HG03521 (cell line): ENCODE measurements at regions not wholly inside any gene's neighbourhood (a gene's known extent, or its start where the extent isn't known, plus 50 kb on each side); places are given as distances from the start of the nearest gene placed in this dataset.

Experiments
- ATAC-seq: cut with Tn5 transposase; IDR thresholded peaks from one replicate; pipeline ENCODE4 v1.9.1; 2021; ENCODE audit warnings: mild to moderate bottlenecking, moderate library complexity; ENCODE audit not compliant: unreplicated experiment

- ATAC-seq, result no peak
Measured at GRCh38 chr13:109604894-109605293, 181.5 kb downstream of the IRS2 start.

GRCh38 chr13:109602356-109602755 lies 184.0 kb downstream of the IRS2 start:
- ATAC-seq, result no peak

DNA sequence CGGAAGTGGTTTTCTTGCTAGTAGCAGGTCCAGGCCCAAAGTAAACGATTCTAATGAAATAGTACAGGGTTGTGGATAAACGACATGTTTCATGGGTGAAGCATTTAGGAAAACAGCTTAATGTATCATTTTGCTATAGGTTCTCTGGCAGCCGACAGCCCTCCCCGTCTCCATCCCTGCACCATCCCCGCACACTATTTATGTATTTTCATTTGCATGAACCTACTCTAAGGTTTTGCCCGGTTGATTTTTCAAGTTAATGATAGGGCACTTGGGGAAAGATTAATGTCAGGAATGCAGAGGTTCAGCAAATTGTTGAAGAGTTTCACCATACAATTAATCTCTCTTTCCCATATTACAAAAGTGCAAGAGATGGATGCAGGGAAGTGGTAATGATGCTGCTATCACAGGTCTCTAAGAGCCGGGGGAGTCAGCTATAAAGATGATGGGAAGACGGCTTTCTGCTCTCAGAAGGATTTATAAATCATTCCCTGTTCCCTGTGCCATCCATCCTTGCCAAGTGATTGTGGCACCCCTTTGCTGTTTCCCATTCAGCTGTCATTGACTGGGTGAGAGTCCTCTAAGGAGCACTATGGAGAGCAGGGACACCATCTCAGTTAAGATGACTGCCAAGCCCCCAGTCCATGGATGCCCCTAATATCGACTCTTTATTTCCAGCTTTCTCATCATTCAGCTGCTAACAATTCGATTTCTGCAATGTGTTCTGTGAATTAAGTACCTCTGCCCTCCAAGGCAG lies 186.3 kb downstream of the IRS2 start:
- ATAC-seq, result no peak

DNA sequence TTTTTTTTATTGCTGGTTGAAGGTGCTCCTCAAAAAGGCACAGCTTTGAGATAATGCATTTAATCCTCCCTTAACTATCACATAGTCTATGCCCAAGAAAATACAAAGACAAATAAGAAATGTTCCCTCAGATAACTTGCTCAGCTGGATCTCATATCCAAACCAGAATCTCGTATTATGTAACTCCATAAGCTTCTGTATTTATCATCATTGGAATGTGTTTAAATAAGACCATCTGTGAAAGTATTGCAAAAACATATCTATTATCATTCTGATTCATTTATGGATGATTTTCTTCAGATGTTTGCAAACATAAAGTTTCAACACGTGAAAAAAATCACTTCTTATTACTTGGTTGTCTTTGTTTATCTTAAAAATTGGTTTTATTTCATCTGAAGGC lies 190.9 kb downstream of the IRS2 start:
- no peak for ATAC-seq

DNA sequence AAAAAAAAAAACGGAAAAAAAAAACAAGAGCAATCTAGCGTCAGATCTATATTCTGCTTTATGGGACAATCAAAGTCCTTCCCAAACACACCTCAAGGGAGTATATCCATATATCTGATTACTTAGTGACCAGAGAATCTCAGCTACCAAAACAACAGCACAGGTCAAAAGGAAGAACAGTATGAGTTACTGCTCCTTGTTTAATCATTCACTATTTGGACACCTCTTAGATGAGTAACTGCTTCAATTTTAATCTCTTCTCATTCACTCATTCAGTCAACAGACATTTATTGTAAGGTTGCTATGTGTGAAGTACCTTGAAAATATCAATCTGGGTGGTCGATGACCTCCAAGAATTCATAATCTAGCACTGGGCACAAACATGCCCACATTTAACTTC lies 193.2 kb downstream of the IRS2 start:
- no peak for ATAC-seq

- no peak for ATAC-seq
Measured at GRCh38 chr13:109592770-109593169, 193.6 kb downstream of the IRS2 start.

- ATAC-seq, result no peak
Measured at GRCh38 chr13:109587689-109588088, 198.7 kb downstream of the IRS2 start.

DNA sequence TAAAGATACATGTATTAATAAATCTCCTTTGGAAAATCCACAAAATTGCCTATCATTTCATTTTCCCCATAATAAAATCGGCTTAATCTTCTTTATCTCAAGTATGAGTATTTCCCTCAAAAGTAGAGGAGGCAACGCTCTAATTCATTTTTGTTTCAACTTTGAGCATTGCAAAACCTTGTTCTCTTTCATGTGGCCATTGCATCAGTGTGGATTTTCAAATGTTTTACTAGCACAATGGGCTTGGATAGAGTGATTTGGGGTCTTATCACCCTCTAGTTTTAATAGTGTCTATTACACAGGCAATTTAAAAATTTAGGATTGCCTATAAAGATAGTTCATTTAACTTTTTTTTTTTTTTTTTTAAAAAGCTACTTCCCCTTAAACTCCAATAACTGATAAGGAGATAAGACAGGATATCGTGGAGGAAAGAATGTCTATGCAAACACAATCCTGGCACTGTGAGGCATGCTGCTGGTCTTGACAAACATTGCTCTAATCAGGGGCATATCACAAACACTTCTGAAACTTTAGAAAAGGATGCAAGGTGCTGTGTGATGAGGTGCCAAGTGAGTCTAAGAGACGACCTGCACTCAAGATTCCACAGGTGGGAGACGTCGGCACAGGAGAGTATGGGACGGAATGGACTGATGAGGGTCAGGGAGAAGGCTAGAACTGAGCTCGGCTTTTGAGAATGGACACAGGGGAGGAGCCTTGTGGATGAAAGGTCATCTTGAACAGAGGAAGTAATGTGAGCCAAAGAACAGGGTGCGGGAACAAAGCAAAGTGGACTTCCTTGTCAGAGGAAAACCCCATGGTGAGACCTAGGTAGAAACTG lies 199.7 kb downstream of the IRS2 start:
- ATAC-seq, result no peak

DNA sequence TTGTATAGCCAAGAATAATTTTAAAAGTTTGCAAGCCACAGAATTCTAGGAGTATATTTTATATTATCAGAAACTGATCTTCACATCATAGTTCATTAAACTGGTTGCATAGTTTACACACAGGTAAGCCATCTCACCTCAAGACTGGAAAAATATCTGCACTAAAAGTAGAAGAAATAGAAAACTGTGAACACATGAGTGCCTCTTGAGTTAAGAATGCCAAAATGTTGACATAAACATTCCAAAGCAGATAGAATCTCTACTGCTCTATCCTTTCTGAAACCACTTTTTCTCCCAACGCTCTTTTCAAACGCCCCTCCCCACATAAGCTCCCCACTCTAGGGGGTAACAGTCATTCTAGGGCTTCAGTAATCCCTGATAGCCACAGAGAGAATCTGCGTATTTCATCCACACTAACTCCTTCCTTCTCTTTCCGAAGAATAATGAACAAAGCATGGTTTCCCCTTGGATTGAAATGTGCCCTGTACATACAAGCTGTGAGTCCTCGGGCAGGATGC lies 201.5 kb downstream of the IRS2 start:
- ATAC-seq, result no peak

GRCh38 chr13:109577191-109577700 lies 209.1 kb downstream of the IRS2 start:
- ATAC-seq, result no peak

GRCh38 chr13:109576331-109576813 lies 210.0 kb downstream of the IRS2 start:
- no peak for ATAC-seq

DNA sequence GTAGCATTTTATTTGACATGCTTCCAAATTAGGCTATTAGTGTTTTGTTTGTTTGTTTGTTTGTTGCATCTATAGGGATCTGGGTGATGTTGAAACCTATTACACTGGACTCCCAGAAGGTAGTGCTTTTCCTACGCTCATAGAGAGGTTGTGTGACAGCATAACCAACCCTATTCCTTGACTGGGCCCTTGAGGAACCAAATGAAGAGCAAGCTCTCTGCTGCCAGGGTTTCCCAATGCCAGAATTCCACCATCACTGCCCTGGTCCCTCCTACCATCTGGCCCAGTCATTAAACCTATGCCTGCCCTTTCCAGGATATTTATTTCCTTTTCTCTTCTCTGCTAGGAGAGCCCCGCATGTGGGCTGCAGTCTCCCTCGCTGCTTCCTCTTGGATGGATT lies 210.6 kb downstream of the IRS2 start:
- no peak for ATAC-seq

GRCh38 chr13:109572389-109572788 lies 214.0 kb downstream of the IRS2 start:
- ATAC-seq, result no peak

DNA sequence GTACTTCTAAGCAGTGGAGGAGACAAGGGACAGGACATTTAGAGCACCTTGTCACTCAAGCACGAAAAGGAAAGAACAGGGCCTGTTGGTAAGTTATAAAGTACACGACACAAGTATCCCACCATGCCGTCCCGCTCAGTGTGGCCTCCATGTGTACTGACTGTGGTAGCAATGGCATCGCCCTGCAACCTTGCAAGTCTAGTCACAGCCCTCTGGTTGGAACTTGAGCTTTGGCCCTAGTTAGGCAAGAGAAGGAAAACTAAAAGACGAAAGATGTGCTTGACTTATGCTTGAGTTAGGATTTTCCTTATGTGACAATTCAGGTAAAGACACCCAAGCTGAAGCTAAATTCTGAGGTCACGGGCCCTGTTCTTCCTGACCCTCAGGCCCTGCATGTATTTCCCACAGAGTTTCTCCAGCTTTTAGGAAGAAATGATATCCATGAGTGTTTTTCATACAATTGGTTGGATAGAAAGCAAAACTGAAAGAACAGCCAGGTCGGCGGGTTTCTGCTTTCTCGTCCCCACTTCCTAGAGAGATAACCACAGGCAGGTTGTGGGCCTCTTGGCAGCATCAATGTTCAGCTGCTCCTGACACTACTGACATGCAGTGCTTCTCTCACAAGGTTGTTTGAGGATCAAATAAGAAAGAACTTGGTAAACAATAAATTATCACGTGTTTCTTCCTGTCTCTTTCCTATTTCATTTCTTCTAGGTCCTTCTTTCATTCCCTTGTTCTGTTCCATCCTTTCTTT lies 216.2 kb downstream of the IRS2 start:
- peak; percentile 91 for ATAC-seq

DNA sequence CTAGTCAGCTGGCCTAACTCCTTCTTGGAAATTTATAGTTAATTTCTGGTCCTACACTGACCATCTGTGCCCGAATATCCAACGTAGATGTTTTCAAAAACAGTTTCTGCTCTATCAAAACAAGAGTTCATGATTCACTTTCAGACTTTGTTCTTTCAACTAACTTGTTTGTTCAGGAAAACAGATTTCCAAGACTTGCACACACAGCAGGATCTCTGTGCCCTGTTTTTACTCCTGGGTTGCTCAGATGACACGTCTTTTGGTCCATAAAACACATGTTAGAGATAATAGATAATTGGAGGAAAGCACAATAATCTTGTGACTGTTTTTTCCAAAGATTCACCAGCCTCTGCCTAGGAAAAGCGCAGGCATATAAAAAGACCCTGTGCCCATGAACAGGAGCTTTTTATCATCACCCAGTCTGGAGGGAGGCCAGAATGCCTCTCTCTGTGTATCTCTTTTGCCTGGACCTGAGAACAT lies 218.0 kb downstream of the IRS2 start:
- ATAC-seq, result no peak

GRCh38 chr13:109567315-109567714 lies 219.1 kb downstream of the IRS2 start:
- ATAC-seq, result no peak

DNA sequence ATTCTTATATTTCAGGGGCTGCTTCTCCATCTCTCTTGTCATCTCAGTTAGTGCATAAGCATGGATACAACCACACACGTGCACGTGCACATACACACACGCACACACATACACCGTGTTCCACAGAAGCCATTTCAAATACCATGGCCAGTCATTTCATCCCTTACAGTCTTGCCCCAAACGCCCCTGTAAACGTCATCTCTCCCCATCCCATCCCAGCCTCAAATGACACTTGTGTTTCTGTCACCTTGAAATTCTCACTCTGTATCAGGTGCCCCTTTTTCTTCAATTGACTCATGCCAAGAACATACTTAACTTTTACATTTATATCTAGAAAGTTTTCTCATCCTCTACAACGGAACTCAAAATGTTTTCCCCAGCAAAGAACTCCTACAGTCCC lies 220.5 kb downstream of the IRS2 start:
- no peak for ATAC-seq

- peak; percentile 54 for ATAC-seq
Measured at GRCh38 chr13:109548374-109548773, 238.0 kb downstream of the IRS2 start.

DNA sequence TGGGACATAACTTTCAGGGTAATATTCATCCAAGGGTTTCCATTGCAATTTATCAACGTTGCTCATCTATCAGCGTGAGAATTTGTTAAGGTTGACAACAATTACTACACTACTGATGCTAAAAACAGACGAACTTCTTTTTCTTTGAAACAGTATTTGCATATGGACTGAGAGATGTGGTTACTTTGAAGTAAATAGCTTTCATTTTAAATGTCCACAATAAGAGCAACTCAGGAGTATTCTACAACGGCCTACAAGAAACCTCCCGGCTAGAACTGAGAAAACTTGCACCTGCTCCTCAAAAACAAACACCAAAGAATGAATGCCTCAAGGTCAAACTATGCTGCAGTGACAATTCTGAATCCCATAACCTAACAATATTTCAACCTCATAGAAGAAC lies 238.4 kb downstream of the IRS2 start:
- peak; percentile 75 for ATAC-seq

DNA sequence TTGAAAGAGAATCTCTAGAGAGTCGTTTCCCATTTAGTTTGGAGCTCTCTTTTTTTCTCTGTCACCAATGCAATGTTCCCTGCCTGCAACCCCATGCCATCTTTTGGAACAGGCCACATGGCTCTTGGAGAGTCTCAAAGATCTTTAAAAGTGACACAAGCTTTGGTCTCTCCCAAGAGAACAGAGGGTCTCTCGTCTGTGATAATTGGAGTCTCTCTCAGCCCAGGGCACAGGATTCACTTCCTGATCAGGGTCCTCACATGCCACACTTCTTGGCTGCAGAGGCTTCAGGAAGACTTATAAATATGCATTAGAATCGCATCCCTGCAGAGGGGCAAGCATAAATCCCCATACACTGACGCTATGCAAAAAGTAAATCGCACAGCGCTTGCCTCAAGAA lies 240.5 kb downstream of the IRS2 start:
- ATAC-seq, result no peak

GRCh38 chr13:109541081-109541480 lies 245.3 kb downstream of the IRS2 start:
- no peak for ATAC-seq
